GM23338 (cell line): ENCODE measurements at regions not wholly inside any gene's neighbourhood (a gene's known extent, or its start where the extent isn't known, plus 50 kb on each side); places are given as distances from the start of the nearest gene placed in this dataset.

Experiments
- ATAC-seq: fragments of 200-7000 bp; cut with Tn5 transposase; 3 replicates; pipeline ENCODE4 v1.9.1; 2020
- DNase-seq: peaks from one replicate; pipeline ENCODE4 v3.0.0-alpha.2; 2015; ENCODE audit warnings: low spot score
- H2AFZ ChIP-seq: fragments of 200-600 bp; sonication (generic); 2 replicates; pipeline ENCODE4 v1.8.0; 2016; ENCODE audit warnings: antibody characterized with exemption, mild to moderate bottlenecking, moderate library complexity
- H3F3A ChIP-seq: fragments of 200-600 bp; sonication (generic); replicated peaks from 2 replicates; pipeline ENCODE4 v1.8.0; 2017; ENCODE audit warnings: antibody characterized with exemption, mixed run types, low read depth
- H3K27ac ChIP-seq: fragments of 200-600 bp; sonication (generic); 2 replicates; pipeline ENCODE4 v1.6.1; 2016; ENCODE audit warnings: low read depth
- H3K27me3 ChIP-seq: fragments of 200-600 bp; sonication (generic); 2 replicates; pipeline ENCODE4 v1.8.0; 2016; ENCODE audit warnings: mild to moderate bottlenecking, mixed run types, moderate library complexity; ENCODE audit not compliant: insufficient read depth
- H3K36me3 ChIP-seq: fragments of 200-600 bp; sonication (generic); 2 replicates; pipeline ENCODE4 v1.8.0; 2016; ENCODE audit warnings: mild to moderate bottlenecking; ENCODE audit not compliant: insufficient read depth
- H3K4me1 ChIP-seq: fragments of 200-600 bp; sonication (generic); 2 replicates; pipeline ENCODE4 v1.8.0; 2016; ENCODE audit warnings: mild to moderate bottlenecking, moderate library complexity; ENCODE audit not compliant: insufficient read depth
- H3K4me2 ChIP-seq: fragments of 200-600 bp; sonication (generic); 2 replicates; pipeline ENCODE4 v1.7.1; 2017; ENCODE audit warnings: mixed run types
- H3K4me3 ChIP-seq: fragments of 200-600 bp; sonication (generic); 2 replicates; pipeline ENCODE4 v1.6.1; 2016; ENCODE audit warnings: mixed run types
- H3K79me2 ChIP-seq: fragments of 200-600 bp; sonication (generic); replicated peaks from 2 replicates; pipeline ENCODE4 v1.8.0; 2017; ENCODE audit warnings: mild to moderate bottlenecking; ENCODE audit not compliant: insufficient read depth
- H3K9me2 ChIP-seq: fragments of 200-600 bp; sonication (generic); 2 replicates; pipeline ENCODE4 v1.8.0; 2017; ENCODE audit not compliant: insufficient read depth
- H4K20me1 ChIP-seq: fragments of 200-600 bp; sonication (generic); replicated peaks from 2 replicates; pipeline ENCODE4 v1.8.0; 2017; ENCODE audit warnings: mild to moderate bottlenecking; ENCODE audit not compliant: insufficient read depth
- H3K27ac Mint-ChIP-seq: 2 replicates; pipeline ENCODE4 v1.8.0; 2020; ENCODE audit warnings: inconsistent platforms, mild to moderate bottlenecking, moderate library complexity, mixed read lengths
- H3K27me3 Mint-ChIP-seq: 3 replicates; pipeline ENCODE4 v1.8.0; 2022; ENCODE audit warnings: low read depth, mild to moderate bottlenecking, moderate library complexity, mixed read lengths, inconsistent platforms; ENCODE audit not compliant: insufficient read depth, poor library complexity
- H3K36me3 Mint-ChIP-seq: 3 replicates; pipeline ENCODE4 v1.8.0; 2021; ENCODE audit warnings: low read depth, mild to moderate bottlenecking, inconsistent platforms, moderate library complexity, mixed read lengths
- H3K4me1 Mint-ChIP-seq: 3 replicates; pipeline ENCODE4 v1.8.0; 2020; ENCODE audit warnings: mild to moderate bottlenecking, inconsistent platforms, mixed read lengths
- H3K4me3 Mint-ChIP-seq: 3 replicates; pipeline ENCODE4 v1.8.0; 2021; ENCODE audit warnings: moderate library complexity, mild to moderate bottlenecking, inconsistent platforms, mixed read lengths
- H3K9me3 Mint-ChIP-seq: 3 replicates; pipeline ENCODE4 v1.8.0; 2020; ENCODE audit warnings: moderate library complexity, mild to moderate bottlenecking, inconsistent platforms, mixed read lengths
- CREB1 ChIP-seq: fragments of 250-450 bp; sonication (Bioruptor Pico); IDR thresholded peaks from 2 replicates; pipeline ENCODE4 v1.5.0; 2020; ENCODE audit warnings: low read depth, mild to moderate bottlenecking, moderate library complexity
- CTCF ChIP-seq, 2 experiments: fragments of 200-600 bp in 1 of 2; sonication (generic) in 1 of 2; conservative IDR thresholded peaks; 2 replicates each; pipeline versions ENCODE4 v1.5.1 to v1.6.1; 2016 to 2017; ENCODE audit warnings: antibody characterized with exemption in 2 of 2, low read depth in 2 of 2, mild to moderate bottlenecking in 2 of 2, moderate library complexity in 1 of 2
- EZH2 ChIP-seq: fragments of 200-600 bp; sonication (generic); IDR thresholded peaks from one replicate; pipeline ENCODE4 v1.8.0; 2017; ENCODE audit warnings: antibody characterized with exemption, mild to moderate bottlenecking, low read depth; ENCODE audit not compliant: unreplicated experiment
- EZH2phosphoT487 ChIP-seq: fragments of 200-600 bp; sonication (generic); IDR thresholded peaks from one replicate; pipeline ENCODE4 v1.8.1; 2018; ENCODE audit warnings: antibody characterized with exemption; ENCODE audit not compliant: unreplicated experiment
- JUNB ChIP-seq: IDR thresholded peaks from one replicate; pipeline ENCODE4 v1.6.1; 2016; ENCODE audit warnings: antibody characterized with exemption; ENCODE audit not compliant: unreplicated experiment
- NANOG ChIP-seq: IDR thresholded peaks from 2 replicates; pipeline ENCODE4 v1.6.1; 2016; ENCODE audit warnings: antibody characterized with exemption, borderline replicate concordance
- POLR2AphosphoS5 ChIP-seq: IDR thresholded peaks from 2 replicates; pipeline ENCODE4 v1.6.1; 2016; ENCODE audit warnings: antibody characterized with exemption, low read depth
- STAT1 ChIP-seq: IDR thresholded peaks from one replicate; pipeline ENCODE4 v1.6.1; 2016; ENCODE audit warnings: antibody characterized with exemption; ENCODE audit not compliant: unreplicated experiment
- ZNF114 ChIP-seq: fragments of 250-450 bp; sonication (Bioruptor Pico); IDR thresholded peaks from 2 replicates; pipeline ENCODE4 v1.5.0; 2020; ENCODE audit warnings: mild to moderate bottlenecking, moderate library complexity
- ZNF331 ChIP-seq: fragments of 250-450 bp; sonication (Bioruptor Pico); IDR thresholded peaks from 2 replicates; pipeline ENCODE4 v1.5.0; 2020; ENCODE audit warnings: low read depth, mild to moderate bottlenecking, moderate library complexity
- TF ChIP-seq, protein P1 (sequence below): IDR thresholded peaks from one replicate; pipeline ENCODE4 v1.6.1; 2018; ENCODE audit warnings: antibody characterized with exemption; ENCODE audit not compliant: unreplicated experiment
- TF ChIP-seq, protein P2 (sequence below): IDR thresholded peaks from 2 replicates; pipeline ENCODE4 v1.6.1; 2016; ENCODE audit warnings: antibody characterized with exemption
- TF ChIP-seq, protein P3 (sequence below): fragments of 250-450 bp; sonication (Bioruptor Pico); IDR thresholded peaks from 2 replicates; pipeline ENCODE4 v1.5.0; 2020; ENCODE audit warnings: mild to moderate bottlenecking, moderate library complexity

GRCh38 chr6:66159937-66160336 is 452.9 kb upstream of the EYS start:
- Histone ChIP-seq H3K4me3 (no peak overlapping the region), H3K36me3 (peaks cover 13% of the 10 kb centered on the region), H3K4me2 (no peak overlapping the region), H3K27ac (no peak overlapping the region), H3K4me1 (no peaks in the 10 kb centered on the region), H3K79me2 (no peaks in the 10 kb centered on the region), H4K20me1 (no peaks in the 10 kb centered on the region), H3K9me2 (0 out of 2 replicates have a peak, but pooled peaks cover 3% of the 10 kb centered on the region), H3F3A (no peaks in the 10 kb centered on the region), H3K27me3 (no peaks in the 10 kb centered on the region), H2AFZ (no peak overlapping the region)
- no peak for TF ChIP-seq NANOG
- no peak for TF ChIP-seq CREB1 (CRISPR knock-in tag)
- no peak for TF ChIP-seq POLR2AphosphoS5
- no peak for TF ChIP-seq EZH2phosphoT487
- no peak for TF ChIP-seq EZH2
- TF ChIP-seq JUNB: no peak
- no peak for TF ChIP-seq STAT1
- no peak for TF ChIP-seq CTCF (conservative IDR thresholded peaks at IDR 0.05; ENCODE audit: low read depth in 2 of 2)
- TF ChIP-seq, protein P1, sequence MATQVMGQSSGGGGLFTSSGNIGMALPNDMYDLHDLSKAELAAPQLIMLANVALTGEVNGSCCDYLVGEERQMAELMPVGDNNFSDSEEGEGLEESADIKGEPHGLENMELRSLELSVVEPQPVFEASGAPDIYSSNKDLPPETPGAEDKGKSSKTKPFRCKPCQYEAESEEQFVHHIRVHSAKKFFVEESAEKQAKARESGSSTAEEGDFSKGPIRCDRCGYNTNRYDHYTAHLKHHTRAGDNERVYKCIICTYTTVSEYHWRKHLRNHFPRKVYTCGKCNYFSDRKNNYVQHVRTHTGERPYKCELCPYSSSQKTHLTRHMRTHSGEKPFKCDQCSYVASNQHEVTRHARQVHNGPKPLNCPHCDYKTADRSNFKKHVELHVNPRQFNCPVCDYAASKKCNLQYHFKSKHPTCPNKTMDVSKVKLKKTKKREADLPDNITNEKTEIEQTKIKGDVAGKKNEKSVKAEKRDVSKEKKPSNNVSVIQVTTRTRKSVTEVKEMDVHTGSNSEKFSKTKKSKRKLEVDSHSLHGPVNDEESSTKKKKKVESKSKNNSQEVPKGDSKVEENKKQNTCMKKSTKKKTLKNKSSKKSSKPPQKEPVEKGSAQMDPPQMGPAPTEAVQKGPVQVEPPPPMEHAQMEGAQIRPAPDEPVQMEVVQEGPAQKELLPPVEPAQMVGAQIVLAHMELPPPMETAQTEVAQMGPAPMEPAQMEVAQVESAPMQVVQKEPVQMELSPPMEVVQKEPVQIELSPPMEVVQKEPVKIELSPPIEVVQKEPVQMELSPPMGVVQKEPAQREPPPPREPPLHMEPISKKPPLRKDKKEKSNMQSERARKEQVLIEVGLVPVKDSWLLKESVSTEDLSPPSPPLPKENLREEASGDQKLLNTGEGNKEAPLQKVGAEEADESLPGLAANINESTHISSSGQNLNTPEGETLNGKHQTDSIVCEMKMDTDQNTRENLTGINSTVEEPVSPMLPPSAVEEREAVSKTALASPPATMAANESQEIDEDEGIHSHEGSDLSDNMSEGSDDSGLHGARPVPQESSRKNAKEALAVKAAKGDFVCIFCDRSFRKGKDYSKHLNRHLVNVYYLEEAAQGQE: no peak
- TF ChIP-seq ZNF114 (CRISPR knock-in tag): no peak
- TF ChIP-seq, protein P2, sequence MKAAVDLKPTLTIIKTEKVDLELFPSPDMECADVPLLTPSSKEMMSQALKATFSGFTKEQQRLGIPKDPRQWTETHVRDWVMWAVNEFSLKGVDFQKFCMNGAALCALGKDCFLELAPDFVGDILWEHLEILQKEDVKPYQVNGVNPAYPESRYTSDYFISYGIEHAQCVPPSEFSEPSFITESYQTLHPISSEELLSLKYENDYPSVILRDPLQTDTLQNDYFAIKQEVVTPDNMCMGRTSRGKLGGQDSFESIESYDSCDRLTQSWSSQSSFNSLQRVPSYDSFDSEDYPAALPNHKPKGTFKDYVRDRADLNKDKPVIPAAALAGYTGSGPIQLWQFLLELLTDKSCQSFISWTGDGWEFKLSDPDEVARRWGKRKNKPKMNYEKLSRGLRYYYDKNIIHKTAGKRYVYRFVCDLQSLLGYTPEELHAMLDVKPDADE: no peak
- no peak for TF ChIP-seq ZNF331 (CRISPR knock-in tag)
- TF ChIP-seq, protein P3, sequence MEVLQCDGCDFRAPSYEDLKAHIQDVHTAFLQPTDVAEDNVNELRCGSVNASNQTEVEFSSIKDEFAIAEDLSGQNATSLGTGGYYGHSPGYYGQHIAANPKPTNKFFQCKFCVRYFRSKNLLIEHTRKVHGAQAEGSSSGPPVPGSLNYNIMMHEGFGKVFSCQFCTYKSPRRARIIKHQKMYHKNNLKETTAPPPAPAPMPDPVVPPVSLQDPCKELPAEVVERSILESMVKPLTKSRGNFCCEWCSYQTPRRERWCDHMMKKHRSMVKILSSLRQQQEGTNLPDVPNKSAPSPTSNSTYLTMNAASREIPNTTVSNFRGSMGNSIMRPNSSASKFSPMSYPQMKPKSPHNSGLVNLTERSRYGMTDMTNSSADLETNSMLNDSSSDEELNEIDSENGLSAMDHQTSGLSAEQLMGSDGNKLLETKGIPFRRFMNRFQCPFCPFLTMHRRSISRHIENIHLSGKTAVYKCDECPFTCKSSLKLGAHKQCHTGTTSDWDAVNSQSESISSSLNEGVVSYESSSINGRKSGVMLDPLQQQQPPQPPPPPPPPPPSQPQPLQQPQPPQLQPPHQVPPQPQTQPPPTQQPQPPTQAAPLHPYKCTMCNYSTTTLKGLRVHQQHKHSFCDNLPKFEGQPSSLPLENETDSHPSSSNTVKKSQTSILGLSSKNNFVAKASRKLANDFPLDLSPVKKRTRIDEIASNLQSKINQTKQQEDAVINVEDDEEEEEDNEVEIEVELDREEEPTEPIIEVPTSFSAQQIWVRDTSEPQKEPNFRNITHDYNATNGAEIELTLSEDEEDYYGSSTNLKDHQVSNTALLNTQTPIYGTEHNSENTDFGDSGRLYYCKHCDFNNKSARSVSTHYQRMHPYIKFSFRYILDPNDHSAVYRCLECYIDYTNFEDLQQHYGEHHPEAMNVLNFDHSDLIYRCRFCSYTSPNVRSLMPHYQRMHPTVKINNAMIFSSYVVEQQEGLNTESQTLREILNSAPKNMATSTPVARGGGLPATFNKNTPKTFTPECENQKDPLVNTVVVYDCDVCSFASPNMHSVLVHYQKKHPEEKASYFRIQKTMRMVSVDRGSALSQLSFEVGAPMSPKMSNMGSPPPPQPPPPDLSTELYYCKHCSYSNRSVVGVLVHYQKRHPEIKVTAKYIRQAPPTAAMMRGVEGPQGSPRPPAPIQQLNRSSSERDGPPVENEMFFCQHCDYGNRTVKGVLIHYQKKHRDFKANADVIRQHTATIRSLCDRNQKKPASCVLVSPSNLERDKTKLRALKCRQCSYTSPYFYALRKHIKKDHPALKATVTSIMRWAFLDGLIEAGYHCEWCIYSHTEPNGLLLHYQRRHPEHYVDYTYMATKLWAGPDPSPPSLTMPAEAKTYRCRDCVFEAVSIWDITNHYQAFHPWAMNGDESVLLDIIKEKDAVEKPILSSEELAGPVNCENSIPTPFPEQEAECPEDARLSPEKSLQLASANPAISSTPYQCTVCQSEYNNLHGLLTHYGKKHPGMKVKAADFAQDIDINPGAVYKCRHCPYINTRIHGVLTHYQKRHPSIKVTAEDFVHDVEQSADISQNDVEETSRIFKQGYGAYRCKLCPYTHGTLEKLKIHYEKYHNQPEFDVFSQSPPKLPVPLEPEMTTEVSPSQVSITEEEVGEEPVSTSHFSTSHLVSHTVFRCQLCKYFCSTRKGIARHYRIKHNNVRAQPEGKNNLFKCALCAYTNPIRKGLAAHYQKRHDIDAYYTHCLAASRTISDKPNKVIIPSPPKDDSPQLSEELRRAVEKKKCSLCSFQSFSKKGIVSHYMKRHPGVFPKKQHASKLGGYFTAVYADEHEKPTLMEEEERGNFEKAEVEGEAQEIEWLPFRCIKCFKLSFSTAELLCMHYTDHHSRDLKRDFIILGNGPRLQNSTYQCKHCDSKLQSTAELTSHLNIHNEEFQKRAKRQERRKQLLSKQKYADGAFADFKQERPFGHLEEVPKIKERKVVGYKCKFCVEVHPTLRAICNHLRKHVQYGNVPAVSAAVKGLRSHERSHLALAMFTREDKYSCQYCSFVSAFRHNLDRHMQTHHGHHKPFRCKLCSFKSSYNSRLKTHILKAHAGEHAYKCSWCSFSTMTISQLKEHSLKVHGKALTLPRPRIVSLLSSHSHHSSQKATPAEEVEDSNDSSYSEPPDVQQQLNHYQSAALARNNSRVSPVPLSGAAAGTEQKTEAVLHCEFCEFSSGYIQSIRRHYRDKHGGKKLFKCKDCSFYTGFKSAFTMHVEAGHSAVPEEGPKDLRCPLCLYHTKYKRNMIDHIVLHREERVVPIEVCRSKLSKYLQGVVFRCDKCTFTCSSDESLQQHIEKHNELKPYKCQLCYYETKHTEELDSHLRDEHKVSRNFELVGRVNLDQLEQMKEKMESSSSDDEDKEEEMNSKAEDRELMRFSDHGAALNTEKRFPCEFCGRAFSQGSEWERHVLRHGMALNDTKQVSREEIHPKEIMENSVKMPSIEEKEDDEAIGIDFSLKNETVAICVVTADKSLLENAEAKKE: no peak
- no peak for ATAC-seq
- peaks cover 36% of the 10 kb centered on the region for H3K36me3 Mint-ChIP-seq
- H3K4me1 Mint-ChIP-seq: no peaks in the 10 kb centered on the region
- no peak overlapping the region for H3K27ac Mint-ChIP-seq
- DNase-seq: no peak
- H3K9me3 Mint-ChIP-seq: peaks cover 72% of the 10 kb centered on the region
- no peaks in the 10 kb centered on the region for H3K27me3 Mint-ChIP-seq
- H3K4me3 Mint-ChIP-seq: no peak overlapping the region
